ENCODE measurements at regions not wholly inside any gene's neighbourhood (a gene's known extent, or its start where the extent isn't known, plus 50 kb on each side); places are given as distances from the start of the nearest gene placed in this dataset.
"Not testable (repeated sequence)": the region's sequence is repeated elsewhere in the genome, so short reads cannot be mapped to it uniquely, and the experiment has no call there.

GRCh38 chr17:22305356-22306071 is 613.2 kb downstream of the KCNJ18 start:
- Mint-ChIP-seq H3K4me1 (ENCODE audit: unreplicated experiment) (no peaks in the 10 kb centered on the region), H3K9me3 (peaks cover 4% of the 10 kb centered on the region), H3K27ac (no peak overlapping the region), H3K27me3 (no peaks in the 10 kb centered on the region), H3K36me3 (no peaks in the 10 kb centered on the region), H3K4me3 (no peak overlapping the region)
- TF ChIP-seq, protein P1, sequence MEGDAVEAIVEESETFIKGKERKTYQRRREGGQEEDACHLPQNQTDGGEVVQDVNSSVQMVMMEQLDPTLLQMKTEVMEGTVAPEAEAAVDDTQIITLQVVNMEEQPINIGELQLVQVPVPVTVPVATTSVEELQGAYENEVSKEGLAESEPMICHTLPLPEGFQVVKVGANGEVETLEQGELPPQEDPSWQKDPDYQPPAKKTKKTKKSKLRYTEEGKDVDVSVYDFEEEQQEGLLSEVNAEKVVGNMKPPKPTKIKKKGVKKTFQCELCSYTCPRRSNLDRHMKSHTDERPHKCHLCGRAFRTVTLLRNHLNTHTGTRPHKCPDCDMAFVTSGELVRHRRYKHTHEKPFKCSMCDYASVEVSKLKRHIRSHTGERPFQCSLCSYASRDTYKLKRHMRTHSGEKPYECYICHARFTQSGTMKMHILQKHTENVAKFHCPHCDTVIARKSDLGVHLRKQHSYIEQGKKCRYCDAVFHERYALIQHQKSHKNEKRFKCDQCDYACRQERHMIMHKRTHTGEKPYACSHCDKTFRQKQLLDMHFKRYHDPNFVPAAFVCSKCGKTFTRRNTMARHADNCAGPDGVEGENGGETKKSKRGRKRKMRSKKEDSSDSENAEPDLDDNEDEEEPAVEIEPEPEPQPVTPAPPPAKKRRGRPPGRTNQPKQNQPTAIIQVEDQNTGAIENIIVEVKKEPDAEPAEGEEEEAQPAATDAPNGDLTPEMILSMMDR (conservative IDR thresholded peaks at IDR 0.05): no peak
- DNase-seq (ENCODE audit: extremely low spot score, unreplicated experiment): no peak

GRCh38 chr17:22310292-22310691 is 618.0 kb downstream of the KCNJ18 start:
- H3K4me3 Mint-ChIP-seq; H3K27ac Mint-ChIP-seq; H3K36me3 Mint-ChIP-seq; H3K27me3 Mint-ChIP-seq; H3K4me1 Mint-ChIP-seq (ENCODE audit: unreplicated experiment); H3K9me3 Mint-ChIP-seq; DNase-seq (ENCODE audit: extremely low spot score, unreplicated experiment): not testable (repeated sequence)

- no peaks in the 10 kb centered on the region for H3K4me1 Mint-ChIP-seq (ENCODE audit: unreplicated experiment)
- no peaks in the 10 kb centered on the region for H3K27me3 Mint-ChIP-seq
- no peak for DNase-seq (ENCODE audit: extremely low spot score, unreplicated experiment)
- no peak overlapping the region for H3K27ac Mint-ChIP-seq
- no peaks in the 10 kb centered on the region for H3K36me3 Mint-ChIP-seq
- peaks cover 4% of the 10 kb centered on the region for H3K9me3 Mint-ChIP-seq
- no peak overlapping the region for H3K4me3 Mint-ChIP-seq
- TF ChIP-seq, protein P1 (conservative IDR thresholded peaks at IDR 0.05): no peak
Measured at GRCh38 chr17:22310717-22311686, 618.7 kb downstream of the KCNJ18 start.

DNA sequence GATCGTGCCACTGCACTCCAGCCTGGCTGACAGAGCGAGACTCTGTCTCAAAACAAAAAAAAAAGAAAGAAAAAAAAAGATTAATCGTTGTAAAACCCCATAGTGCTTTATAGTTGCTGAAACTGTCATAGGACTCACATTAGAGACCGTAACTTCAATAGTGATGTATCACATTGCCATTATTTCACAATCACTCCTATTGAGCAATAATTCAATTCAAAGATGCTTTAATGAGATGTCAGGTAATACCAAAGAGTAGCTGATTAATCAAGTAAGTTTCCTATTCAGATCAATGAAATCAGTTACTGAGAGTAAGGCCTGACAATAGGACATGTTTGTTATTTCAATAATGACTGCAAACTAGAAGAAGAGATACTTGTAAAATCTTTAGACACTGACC is 628.7 kb downstream of the KCNJ18 start:
- not testable (repeated sequence) for H3K27me3 Mint-ChIP-seq; DNase-seq (ENCODE audit: extremely low spot score, unreplicated experiment); H3K27ac Mint-ChIP-seq; H3K4me1 Mint-ChIP-seq (ENCODE audit: unreplicated experiment); H3K36me3 Mint-ChIP-seq; H3K4me3 Mint-ChIP-seq
- H3K9me3 Mint-ChIP-seq: peaks cover 14% of the 10 kb centered on the region

- DNase-seq (ENCODE audit: extremely low spot score, unreplicated experiment); H3K4me1 Mint-ChIP-seq (ENCODE audit: unreplicated experiment); H3K27ac Mint-ChIP-seq; H3K4me3 Mint-ChIP-seq; H3K36me3 Mint-ChIP-seq; H3K27me3 Mint-ChIP-seq: not testable (repeated sequence)
- peaks cover 14% of the 10 kb centered on the region for H3K9me3 Mint-ChIP-seq
Measured at GRCh38 chr17:22322893-22323550, 630.7 kb downstream of the KCNJ18 start.

- no peak overlapping the region for H3K4me3 Mint-ChIP-seq
- no peak overlapping the region for H3K27ac Mint-ChIP-seq
- no peaks in the 10 kb centered on the region for H3K36me3 Mint-ChIP-seq
- no peaks in the 10 kb centered on the region for H3K4me1 Mint-ChIP-seq (ENCODE audit: unreplicated experiment)
- H3K9me3 Mint-ChIP-seq: no peaks in the 10 kb centered on the region
- TF ChIP-seq, protein P1 (conservative IDR thresholded peaks at IDR 0.05): no peak
- no peaks in the 10 kb centered on the region for H3K27me3 Mint-ChIP-seq
- no peak for DNase-seq (ENCODE audit: extremely low spot score, unreplicated experiment)
Measured at GRCh38 chr17:22337467-22337866, 645.1 kb downstream of the KCNJ18 start.

DNA sequence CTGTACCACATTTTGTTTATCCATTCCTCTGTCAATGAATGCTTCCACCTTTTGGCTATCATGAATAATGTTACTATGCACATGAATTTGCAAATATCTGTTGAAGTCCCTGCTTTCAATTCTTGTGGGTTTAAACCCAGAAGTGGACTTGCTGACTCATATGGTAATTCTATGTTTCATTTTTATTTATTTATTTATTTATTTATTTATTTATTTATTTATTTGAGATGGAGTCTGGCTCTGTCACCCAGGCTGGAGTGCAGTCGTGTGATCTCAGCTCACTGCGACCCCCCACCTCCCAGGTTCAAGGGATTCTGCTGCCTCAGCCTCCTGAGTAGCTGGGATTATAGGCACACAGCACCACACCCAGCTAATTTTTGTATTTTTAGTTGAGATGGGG is 664.3 kb downstream of the KCNJ18 start:
- not testable (repeated sequence) for H3K4me1 Mint-ChIP-seq (ENCODE audit: unreplicated experiment); H3K4me3 Mint-ChIP-seq; H3K9me3 Mint-ChIP-seq; H3K36me3 Mint-ChIP-seq; H3K27ac Mint-ChIP-seq; DNase-seq (ENCODE audit: extremely low spot score, unreplicated experiment); H3K27me3 Mint-ChIP-seq

- not testable (repeated sequence) for H3K9me3 Mint-ChIP-seq; H3K27me3 Mint-ChIP-seq; DNase-seq (ENCODE audit: extremely low spot score, unreplicated experiment); H3K4me3 Mint-ChIP-seq; H3K36me3 Mint-ChIP-seq; H3K4me1 Mint-ChIP-seq (ENCODE audit: unreplicated experiment); H3K27ac Mint-ChIP-seq
Measured at GRCh38 chr17:22370988-22371387, 678.7 kb downstream of the KCNJ18 start.

Measured in type B pancreatic cell (in vitro differentiated cells).